RWPE2 (cell line): ENCODE measurements at regions not wholly inside any gene's neighbourhood (a gene's known extent, or its start where the extent isn't known, plus 50 kb on each side); places are given as distances from the start of the nearest gene placed in this dataset.

ENCODE experiments used
- ATAC-seq: fragments of 200-7000 bp; cut with Tn5 transposase; 3 replicates; pipeline ENCODE4 v1.9.1; 2021; ENCODE audit warnings: low read depth
- DNase-seq: peaks from one replicate; pipeline ENCODE4 v3.0.0-alpha.2; 2020; ENCODE audit warnings: low spot score
- H3K27ac ChIP-seq: fragments of 450-650 bp; 2 replicates; pipeline ENCODE4 v1.5.1; 2017; ENCODE audit warnings: mild to moderate bottlenecking; ENCODE audit not compliant: poor library complexity, severe bottlenecking
- H3K27me3 ChIP-seq: fragments of 250-450 bp; sonication (Bioruptor Pico); 2 replicates; pipeline ENCODE4 v1.5.1; 2021; ENCODE audit warnings: mild to moderate bottlenecking, moderate library complexity; ENCODE audit not compliant: insufficient read depth, poor library complexity, severe bottlenecking
- H3K36me3 ChIP-seq: fragments of 250-450 bp; sonication (Bioruptor Pico); 2 replicates; pipeline ENCODE4 v1.5.1; 2020; ENCODE audit warnings: low read depth, mild to moderate bottlenecking, moderate library complexity
- H3K4me1 ChIP-seq: fragments of 250-450 bp; sonication (Bioruptor Pico); 2 replicates; pipeline ENCODE4 v1.5.1; 2021; ENCODE audit warnings: mild to moderate bottlenecking, moderate library complexity; ENCODE audit not compliant: insufficient read depth, poor library complexity, severe bottlenecking
- H3K4me3 ChIP-seq: fragments of 250-450 bp; sonication (Bioruptor Pico); 2 replicates; pipeline ENCODE4 v1.5.1; 2021; ENCODE audit warnings: mild to moderate bottlenecking, moderate library complexity; ENCODE audit not compliant: severe bottlenecking
- H3K9me3 ChIP-seq: fragments of 250-450 bp; sonication (Bioruptor Pico); 2 replicates; pipeline ENCODE4 v1.5.1; 2021; ENCODE audit warnings: mild to moderate bottlenecking, moderate library complexity; ENCODE audit not compliant: severe bottlenecking
- TF ChIP-seq, protein P1 (sequence below): fragments of 450-650 bp; IDR thresholded peaks from one replicate; pipeline ENCODE4 v1.5.1; 2017; ENCODE audit warnings: mild to moderate bottlenecking, moderate library complexity; ENCODE audit not compliant: poor library complexity, severe bottlenecking

DNA sequence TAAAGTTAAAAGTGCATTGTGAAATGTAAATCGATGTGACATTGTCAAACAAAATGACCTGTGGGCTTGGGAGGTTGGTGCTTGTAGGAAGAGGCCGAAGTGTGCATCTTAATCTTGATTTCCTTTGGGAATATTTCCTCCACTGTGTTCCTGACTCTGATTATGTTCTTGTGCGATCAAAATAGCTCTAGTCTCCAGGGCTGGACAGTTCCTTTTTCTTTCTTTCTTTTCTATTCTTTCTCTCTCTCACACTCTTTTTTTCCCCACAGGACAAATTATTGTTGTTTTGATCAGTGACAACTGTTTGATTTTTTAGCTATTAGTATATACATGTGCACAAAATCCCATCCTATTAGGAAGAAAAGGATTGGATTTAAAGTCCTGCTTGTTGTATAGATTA, 347.5 kb downstream of the ZSWIM6 start:
- Histone ChIP-seq H3K36me3 (no peaks in the 10 kb centered on the region), H3K4me3 (no peak overlapping the region), H3K27ac (no peak overlapping the region), H3K9me3 (no peaks in the 10 kb centered on the region), H3K27me3 (no peaks in the 10 kb centered on the region), H3K4me1 (no peaks in the 10 kb centered on the region)
- no peak for ATAC-seq
- no peak for DNase-seq
- TF ChIP-seq, protein P1, sequence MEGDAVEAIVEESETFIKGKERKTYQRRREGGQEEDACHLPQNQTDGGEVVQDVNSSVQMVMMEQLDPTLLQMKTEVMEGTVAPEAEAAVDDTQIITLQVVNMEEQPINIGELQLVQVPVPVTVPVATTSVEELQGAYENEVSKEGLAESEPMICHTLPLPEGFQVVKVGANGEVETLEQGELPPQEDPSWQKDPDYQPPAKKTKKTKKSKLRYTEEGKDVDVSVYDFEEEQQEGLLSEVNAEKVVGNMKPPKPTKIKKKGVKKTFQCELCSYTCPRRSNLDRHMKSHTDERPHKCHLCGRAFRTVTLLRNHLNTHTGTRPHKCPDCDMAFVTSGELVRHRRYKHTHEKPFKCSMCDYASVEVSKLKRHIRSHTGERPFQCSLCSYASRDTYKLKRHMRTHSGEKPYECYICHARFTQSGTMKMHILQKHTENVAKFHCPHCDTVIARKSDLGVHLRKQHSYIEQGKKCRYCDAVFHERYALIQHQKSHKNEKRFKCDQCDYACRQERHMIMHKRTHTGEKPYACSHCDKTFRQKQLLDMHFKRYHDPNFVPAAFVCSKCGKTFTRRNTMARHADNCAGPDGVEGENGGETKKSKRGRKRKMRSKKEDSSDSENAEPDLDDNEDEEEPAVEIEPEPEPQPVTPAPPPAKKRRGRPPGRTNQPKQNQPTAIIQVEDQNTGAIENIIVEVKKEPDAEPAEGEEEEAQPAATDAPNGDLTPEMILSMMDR, result no peak

DNA sequence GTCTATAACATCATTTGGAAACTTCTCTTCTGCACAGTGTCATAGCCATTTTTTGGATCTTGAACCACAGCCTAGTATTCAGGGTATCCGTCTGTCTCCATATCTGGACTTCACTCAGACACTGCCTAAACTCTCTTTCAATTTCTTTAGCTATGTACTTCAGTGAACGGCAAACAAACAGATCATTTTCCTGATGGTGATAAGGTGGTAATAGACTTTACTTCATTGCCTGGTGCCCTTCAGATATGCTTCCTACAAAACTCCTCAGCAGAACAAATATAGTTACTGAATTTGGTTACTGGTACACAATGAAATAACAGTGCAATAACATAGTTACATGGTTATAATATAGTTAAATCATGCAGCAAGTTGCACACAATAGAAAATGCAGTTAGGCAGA, 348.2 kb downstream of the ZSWIM6 start:
- TF ChIP-seq, protein P1, result no peak
- ATAC-seq, result no peak
- H3K4me3 ChIP-seq, result no peak overlapping the region

DNA sequence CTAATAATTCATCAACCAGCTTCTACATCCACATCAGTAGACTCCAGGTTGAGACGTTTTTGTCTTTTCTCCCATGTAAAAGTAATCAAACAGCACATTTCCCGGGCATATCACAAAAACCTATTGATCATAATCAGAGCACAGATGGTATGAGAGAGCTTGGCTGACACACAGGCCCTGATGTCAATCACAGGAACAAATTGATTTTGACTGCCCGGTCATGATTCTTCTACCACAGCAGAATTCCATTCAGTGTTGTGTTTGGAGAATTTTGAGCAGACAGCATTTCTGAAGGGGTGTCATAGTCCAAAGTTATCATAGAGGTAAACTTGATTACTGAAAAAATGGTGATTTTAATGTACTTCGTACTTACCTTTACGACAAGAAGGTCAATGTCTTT, 351.1 kb downstream of the ZSWIM6 start:
- Histone ChIP-seq H3K27ac (no peak overlapping the region), H3K36me3 (no peaks in the 10 kb centered on the region), H3K9me3 (no peaks in the 10 kb centered on the region), H3K27me3 (no peaks in the 10 kb centered on the region), H3K4me1 (peaks cover 7% of the 10 kb centered on the region), H3K4me3 (no peak overlapping the region)
- TF ChIP-seq, protein P1, result no peak
- no peak for ATAC-seq
- no peak for DNase-seq

More for the DNA sequence above, 348.2 kb downstream of the ZSWIM6 start:
- Histone ChIP-seq H3K36me3 (no peaks in the 10 kb centered on the region), H3K27ac (no peak overlapping the region), H3K27me3 (no peaks in the 10 kb centered on the region), H3K9me3 (no peaks in the 10 kb centered on the region), H3K4me1 (no peaks in the 10 kb centered on the region)
- DNase-seq, result no peak

DNA sequence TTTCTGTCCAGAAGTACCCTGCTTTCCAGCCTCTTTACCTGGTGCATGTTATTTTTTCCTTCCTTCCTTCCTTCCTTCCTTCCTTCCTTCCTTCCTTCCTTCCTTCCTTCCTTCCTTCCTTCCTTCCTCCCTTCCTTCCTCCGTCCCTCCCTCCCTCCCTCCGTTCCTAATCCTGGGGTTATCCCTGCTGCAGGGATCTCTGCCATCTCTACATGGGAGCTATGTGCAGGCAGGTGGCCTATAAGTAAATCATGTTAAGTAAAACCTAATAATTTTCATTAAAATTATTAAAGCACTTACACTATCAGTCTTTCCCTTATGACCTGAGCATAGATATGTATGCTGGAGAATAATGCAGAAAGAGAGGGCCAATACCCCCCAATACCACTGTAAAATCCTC, 351.9 kb downstream of the ZSWIM6 start:
- TF ChIP-seq, protein P1, result no peak
- no peak overlapping the region for H3K27ac ChIP-seq
- H3K4me1 ChIP-seq, result peaks cover 7% of the 10 kb centered on the region
- no peaks in the 10 kb centered on the region for H3K9me3 ChIP-seq
- no peaks in the 10 kb centered on the region for H3K36me3 ChIP-seq
- no peak for DNase-seq
- no peaks in the 10 kb centered on the region for H3K27me3 ChIP-seq
- H3K4me3 ChIP-seq, result no peak overlapping the region
- ATAC-seq, result no peak

DNA sequence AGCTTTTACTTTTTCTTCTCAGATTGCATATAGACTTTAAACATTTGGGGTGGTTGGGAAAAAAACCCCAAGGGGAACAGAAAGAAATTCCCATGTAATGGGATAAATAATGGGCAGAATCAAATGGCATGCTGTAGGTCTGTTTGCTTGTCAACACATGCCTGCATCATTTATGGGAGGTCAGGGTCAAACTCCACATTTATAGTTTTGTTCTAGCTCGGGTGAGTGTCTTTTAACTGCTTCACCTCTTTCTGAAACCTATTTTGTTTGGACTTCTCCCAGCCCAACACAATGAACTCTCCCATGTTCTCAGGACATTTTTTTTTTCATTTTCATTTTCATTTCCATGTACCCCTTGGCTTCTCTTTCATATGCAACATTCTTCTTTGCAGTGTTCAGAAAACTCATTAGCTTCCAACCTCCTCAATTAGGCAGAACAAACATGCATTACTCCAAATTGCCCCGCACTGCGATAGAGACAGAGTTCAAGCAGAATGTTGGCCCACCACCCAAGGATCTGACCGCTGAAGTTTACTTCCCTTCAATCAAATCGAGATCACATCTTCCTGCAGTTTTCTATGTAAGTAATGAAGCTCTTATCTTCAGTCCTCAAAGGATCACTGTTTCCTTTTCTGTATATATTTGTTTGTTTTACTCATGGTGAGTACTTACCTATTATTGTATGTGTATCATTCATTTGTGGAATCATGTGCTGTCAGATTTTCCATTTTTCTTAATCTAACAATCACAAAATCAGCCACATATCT, 354.6 kb downstream of the ZSWIM6 start:
- Histone ChIP-seq H3K27me3 (no peaks in the 10 kb centered on the region), H3K4me3 (no peak overlapping the region), H3K9me3 (no peaks in the 10 kb centered on the region), H3K4me1 (peaks cover 7% of the 10 kb centered on the region), H3K36me3 (no peaks in the 10 kb centered on the region), H3K27ac (no peak overlapping the region)
- DNase-seq, result no peak
- TF ChIP-seq, protein P1, result no peak
- ATAC-seq, result no peak
